ENCODE measurements at regions not wholly inside any gene's neighbourhood (a gene's known extent, or its start where the extent isn't known, plus 50 kb on each side); places are given as distances from the start of the nearest gene placed in this dataset.

DNA sequence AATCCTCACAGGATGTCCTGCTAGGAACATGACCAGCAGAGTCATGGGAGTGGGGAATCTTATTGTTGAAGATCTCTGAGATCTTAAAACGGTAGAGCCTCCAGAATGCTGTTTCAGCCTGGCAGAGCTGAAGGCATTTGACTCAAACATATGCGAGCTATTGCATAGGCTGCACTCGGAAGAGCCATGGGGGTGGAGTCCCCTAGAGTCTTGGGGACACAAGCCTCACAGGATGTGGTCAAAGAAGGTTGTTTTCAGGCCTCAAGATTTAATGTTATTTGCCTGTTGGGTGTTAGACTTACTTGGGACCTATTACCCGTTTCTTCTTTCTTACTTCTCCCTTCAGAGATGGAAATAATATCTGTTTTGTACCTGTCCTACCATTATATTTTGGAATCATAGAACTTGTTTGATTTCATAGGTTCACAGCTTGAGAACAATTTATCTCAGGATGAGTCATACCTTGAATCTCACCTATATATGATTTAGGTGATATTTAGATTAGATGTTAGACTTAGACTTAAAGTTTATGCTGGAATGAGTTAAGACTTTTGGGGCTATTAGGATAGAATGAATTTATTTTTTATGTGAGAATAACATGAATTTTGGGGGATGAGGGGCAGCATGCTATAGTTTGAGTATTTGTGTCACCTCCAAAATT is 172.2 kb upstream of the ATP2B1 start:
- Histone ChIP-seq H3K9me3 (no peaks in the 10 kb centered on the region), H3K27ac (peak overlapping the region in 3 of 4 donors; percentile 31 to 76 (median 74)), H3K27me3 (no peaks in the 10 kb centered on the region), H3K36me3 (no peaks in the 10 kb centered on the region), H3K4me3 (no peak overlapping the region), H3K4me1 (peaks cover 0 to 22% (median 0%) of the 10 kb centered on the region in 4 donors)
- peak in 2 of 3 donors; percentile 68 to 82 for DNase-seq
- no peak for TF ChIP-seq POLR2A (IDR thresholded peaks at IDR 0.05)
- TF ChIP-seq, protein P1, sequence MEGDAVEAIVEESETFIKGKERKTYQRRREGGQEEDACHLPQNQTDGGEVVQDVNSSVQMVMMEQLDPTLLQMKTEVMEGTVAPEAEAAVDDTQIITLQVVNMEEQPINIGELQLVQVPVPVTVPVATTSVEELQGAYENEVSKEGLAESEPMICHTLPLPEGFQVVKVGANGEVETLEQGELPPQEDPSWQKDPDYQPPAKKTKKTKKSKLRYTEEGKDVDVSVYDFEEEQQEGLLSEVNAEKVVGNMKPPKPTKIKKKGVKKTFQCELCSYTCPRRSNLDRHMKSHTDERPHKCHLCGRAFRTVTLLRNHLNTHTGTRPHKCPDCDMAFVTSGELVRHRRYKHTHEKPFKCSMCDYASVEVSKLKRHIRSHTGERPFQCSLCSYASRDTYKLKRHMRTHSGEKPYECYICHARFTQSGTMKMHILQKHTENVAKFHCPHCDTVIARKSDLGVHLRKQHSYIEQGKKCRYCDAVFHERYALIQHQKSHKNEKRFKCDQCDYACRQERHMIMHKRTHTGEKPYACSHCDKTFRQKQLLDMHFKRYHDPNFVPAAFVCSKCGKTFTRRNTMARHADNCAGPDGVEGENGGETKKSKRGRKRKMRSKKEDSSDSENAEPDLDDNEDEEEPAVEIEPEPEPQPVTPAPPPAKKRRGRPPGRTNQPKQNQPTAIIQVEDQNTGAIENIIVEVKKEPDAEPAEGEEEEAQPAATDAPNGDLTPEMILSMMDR (IDR thresholded peaks at IDR 0.05), result no peak

DNA sequence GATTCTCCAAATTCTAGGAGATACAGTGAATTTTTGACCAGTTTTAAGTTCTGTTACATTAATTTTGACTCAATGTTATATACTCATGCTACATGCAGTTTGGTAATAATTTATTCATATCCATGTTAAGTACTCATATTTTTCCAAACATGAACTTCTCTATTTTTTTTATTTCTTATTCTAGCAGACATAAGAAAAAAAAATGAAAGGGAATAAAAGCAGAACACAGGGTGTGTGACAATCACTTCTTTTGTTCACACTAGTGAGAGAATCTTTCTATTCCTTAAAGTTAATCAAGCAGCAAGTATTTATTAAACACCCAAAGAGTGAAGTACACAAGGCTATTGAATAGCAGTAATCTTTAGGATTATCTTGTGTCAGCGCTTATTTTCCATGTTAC is 171.1 kb upstream of the ATP2B1 start:
- Histone ChIP-seq H3K4me1 (peaks cover 0 to 22% (median 0%) of the 10 kb centered on the region in 4 donors), H3K27me3 (no peaks in the 10 kb centered on the region), H3K4me3 (no peak overlapping the region), H3K36me3 (no peaks in the 10 kb centered on the region), H3K9me3 (no peaks in the 10 kb centered on the region), H3K27ac (peak overlapping the region in 2 of 4 donors; percentile 74 to 76)
- no peak for DNase-seq
- TF ChIP-seq POLR2A (IDR thresholded peaks at IDR 0.05), result no peak
- TF ChIP-seq, protein P1 (IDR thresholded peaks at IDR 0.05), result no peak

DNA sequence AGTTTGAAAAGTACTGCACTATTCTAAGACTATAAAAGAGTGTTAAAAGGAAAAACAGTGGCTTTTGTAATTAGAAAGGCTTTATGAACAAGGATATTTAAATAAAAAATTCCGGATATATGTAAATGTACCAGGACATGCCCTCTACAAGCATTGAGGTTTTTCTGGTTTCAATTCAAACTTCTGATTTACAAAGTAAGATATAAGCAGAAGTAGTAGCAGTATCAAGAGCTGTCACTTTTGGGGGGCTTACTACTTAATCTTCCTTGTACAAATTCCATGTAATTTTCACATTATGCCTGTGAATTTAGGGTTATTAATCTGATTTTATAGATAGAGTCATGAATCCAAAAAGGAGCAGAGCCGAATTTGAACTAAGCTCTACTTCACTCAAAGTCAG is 170.3 kb upstream of the ATP2B1 start:
- TF ChIP-seq, protein P1 (IDR thresholded peaks at IDR 0.05), result no peak
- no peak for TF ChIP-seq POLR2A (IDR thresholded peaks at IDR 0.05)
- H3K36me3 ChIP-seq, result no peaks in the 10 kb centered on the region
- H3K4me1 ChIP-seq, result peaks cover 0 to 22% (median 0%) of the 10 kb centered on the region in 4 donors
- no peaks in the 10 kb centered on the region for H3K9me3 ChIP-seq
- no peak for DNase-seq
- H3K27ac ChIP-seq, result peak overlapping the region in 1 of 4 donors; percentile 74
- no peak overlapping the region for H3K4me3 ChIP-seq
- no peaks in the 10 kb centered on the region for H3K27me3 ChIP-seq

DNA sequence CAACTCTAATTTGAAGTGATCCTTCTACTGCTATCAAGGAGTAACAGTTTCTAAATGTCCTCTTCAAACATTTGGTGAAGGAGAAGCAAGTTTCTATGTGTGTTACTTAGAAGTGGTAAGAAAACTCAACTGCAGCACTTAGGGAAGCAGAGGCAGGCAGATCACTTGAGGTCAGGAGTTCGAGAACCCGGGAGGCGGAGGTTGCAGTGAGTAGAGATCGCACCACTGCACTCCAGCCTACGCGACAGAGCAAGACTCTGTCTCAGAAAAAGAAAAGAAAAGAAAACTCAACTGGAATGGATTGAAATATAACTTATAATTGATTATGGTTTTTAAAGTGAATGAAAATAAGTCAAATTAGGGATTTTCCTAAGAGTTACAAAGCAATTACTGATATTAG is 169.7 kb upstream of the ATP2B1 start:
- Histone ChIP-seq H3K4me1 (peaks cover 0 to 22% (median 0%) of the 10 kb centered on the region in 4 donors), H3K9me3 (no peaks in the 10 kb centered on the region), H3K27me3 (no peaks in the 10 kb centered on the region), H3K4me3 (no peak overlapping the region), H3K36me3 (no peaks in the 10 kb centered on the region), H3K27ac (peak overlapping the region in 1 of 4 donors; percentile 74)
- no peak for TF ChIP-seq POLR2A (IDR thresholded peaks at IDR 0.05)
- TF ChIP-seq, protein P1 (IDR thresholded peaks at IDR 0.05), result no peak
- no peak for DNase-seq

DNA sequence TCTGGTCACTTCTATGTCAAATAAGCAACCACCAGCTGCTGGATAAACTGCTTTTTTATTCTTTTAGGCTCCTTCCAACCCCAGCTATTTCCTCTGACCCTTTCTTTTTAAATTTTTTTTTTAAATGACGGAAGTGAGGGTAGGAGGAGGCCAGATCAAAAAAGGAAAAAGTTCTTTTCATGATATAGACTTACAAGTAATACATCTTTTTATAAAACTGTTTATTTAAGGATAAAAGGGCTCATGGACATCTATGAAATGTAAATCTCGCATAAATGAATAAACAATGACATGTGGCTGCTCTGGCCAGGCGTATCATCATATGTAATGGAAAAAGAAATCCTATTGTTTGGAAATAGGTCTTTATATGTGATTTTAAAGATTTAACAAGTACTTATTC is 169.0 kb upstream of the ATP2B1 start:
- no peaks in the 10 kb centered on the region for H3K36me3 ChIP-seq
- no peaks in the 10 kb centered on the region for H3K27me3 ChIP-seq
- H3K4me1 ChIP-seq, result peaks cover 0 to 22% (median 0%) of the 10 kb centered on the region in 4 donors
- no peak overlapping the region for H3K4me3 ChIP-seq
- H3K9me3 ChIP-seq, result no peaks in the 10 kb centered on the region
- TF ChIP-seq, protein P1 (IDR thresholded peaks at IDR 0.05), result no peak
- no peak for TF ChIP-seq POLR2A (IDR thresholded peaks at IDR 0.05)
- H3K27ac ChIP-seq, result no peak overlapping the region
- no peak for DNase-seq
